ENCODE measurements at regions not wholly inside any gene's neighbourhood (a gene's known extent, or its start where the extent isn't known, plus 50 kb on each side); places are given as distances from the start of the nearest gene placed in this dataset.

- TF ChIP-seq EZH2 (IDR thresholded peaks at IDR 0.05; ENCODE audit: insufficient read depth, low read length): no peak
- TF ChIP-seq CTCF (IDR thresholded peaks at IDR 0.05; ENCODE audit: insufficient read depth, low read depth, low read length): no peak
Observed at GRCh38 chr11:114826910-114827442, 148.6 kb downstream of the NXPE2 start.

All from astrocyte (in vitro differentiated cells and primary cell).